Left ventricle myocardium inferior (tissue), 1 donor: ENCODE measurements at regions not wholly inside any gene's neighbourhood (a gene's known extent, or its start where the extent isn't known, plus 50 kb on each side); places are given as distances from the start of the nearest gene placed in this dataset.

Source experiments
- DNase-seq: peaks from one replicate; pipeline ENCODE4 v3.0.0-alpha.2; 2020
- H3K27ac ChIP-seq: fragments of 200-600 bp; replicated peaks from 2 replicates; pipeline ENCODE4 v1.8.0; 2021
- H3K27me3 ChIP-seq: fragments of 200-600 bp; 2 replicates; pipeline ENCODE4 v1.8.0; 2021; ENCODE audit warnings: low read depth
- H3K36me3 ChIP-seq: fragments of 200-600 bp; 2 replicates; pipeline ENCODE4 v1.8.0; 2021
- H3K4me1 ChIP-seq: fragments of 200-600 bp; 2 replicates; pipeline ENCODE4 v1.8.0; 2021
- H3K4me3 ChIP-seq: fragments of 200-600 bp; 2 replicates; pipeline ENCODE4 v1.8.0; 2021; ENCODE audit warnings: mild to moderate bottlenecking, moderate library complexity
- H3K9me3 ChIP-seq: fragments of 200-600 bp; replicated peaks from 2 replicates; pipeline ENCODE4 v1.8.0; 2021
- intact Hi-C: fragments of 100-400 bp; cut with micrococcal nuclease; formaldehyde crosslinking; loops from one replicate; pipeline ENCODE4 v1.11.0; 2022
- TF ChIP-seq, protein P1 (sequence below): fragments of 200-600 bp; IDR thresholded peaks from 2 replicates; pipeline ENCODE4 v1.8.0; 2021; ENCODE audit warnings: antibody characterized with exemption, mild to moderate bottlenecking, borderline replicate concordance
- donor health status: DM: no; HTN: yes; CAD: no; lungs with severe emphysema.

DNA sequence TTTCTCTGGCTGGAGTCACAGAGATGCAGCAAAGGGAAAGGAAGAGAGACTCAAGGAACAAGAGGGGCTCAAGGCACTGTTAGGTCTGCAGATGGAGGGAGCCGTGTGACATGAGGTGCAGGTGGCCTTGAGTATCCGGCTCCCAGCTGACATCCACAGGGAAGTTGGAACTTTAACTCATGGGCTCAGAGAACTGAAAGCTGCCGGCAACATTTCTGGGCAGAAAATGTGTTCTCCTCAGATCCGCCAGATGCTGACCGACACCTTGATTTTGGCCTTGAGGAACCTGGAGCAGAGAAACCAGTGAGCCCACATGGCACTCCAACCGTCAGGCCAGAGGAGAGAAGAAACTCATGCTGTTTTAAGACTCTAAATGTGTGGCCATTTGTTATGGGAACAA lies 258.1 kb upstream of the IRX2 start:
- Histone ChIP-seq H3K36me3 (no peaks in the 10 kb centered on the region), H3K9me3 (no peaks in the 10 kb centered on the region), H3K4me3 (no peak overlapping the region), H3K27me3 (peaks cover 3% of the 10 kb centered on the region), H3K4me1 (no peaks in the 10 kb centered on the region), H3K27ac (no peak overlapping the region)
- TF ChIP-seq, protein P1, sequence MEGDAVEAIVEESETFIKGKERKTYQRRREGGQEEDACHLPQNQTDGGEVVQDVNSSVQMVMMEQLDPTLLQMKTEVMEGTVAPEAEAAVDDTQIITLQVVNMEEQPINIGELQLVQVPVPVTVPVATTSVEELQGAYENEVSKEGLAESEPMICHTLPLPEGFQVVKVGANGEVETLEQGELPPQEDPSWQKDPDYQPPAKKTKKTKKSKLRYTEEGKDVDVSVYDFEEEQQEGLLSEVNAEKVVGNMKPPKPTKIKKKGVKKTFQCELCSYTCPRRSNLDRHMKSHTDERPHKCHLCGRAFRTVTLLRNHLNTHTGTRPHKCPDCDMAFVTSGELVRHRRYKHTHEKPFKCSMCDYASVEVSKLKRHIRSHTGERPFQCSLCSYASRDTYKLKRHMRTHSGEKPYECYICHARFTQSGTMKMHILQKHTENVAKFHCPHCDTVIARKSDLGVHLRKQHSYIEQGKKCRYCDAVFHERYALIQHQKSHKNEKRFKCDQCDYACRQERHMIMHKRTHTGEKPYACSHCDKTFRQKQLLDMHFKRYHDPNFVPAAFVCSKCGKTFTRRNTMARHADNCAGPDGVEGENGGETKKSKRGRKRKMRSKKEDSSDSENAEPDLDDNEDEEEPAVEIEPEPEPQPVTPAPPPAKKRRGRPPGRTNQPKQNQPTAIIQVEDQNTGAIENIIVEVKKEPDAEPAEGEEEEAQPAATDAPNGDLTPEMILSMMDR, result no peak
- no peak for DNase-seq
- intact Hi-C loops, result no loop called here

GRCh38 chr5:3007577-3007976 lies 256.1 kb upstream of the IRX2 start:
- Histone ChIP-seq H3K9me3 (no peaks in the 10 kb centered on the region), H3K27ac (no peak overlapping the region), H3K27me3 (peaks cover 3% of the 10 kb centered on the region), H3K4me1 (no peaks in the 10 kb centered on the region), H3K4me3 (no peak overlapping the region), H3K36me3 (no peaks in the 10 kb centered on the region)
- TF ChIP-seq, protein P1, result no peak
- intact Hi-C loops, result no loop called here
- no peak for DNase-seq

GRCh38 chr5:3006961-3007551 lies 255.6 kb upstream of the IRX2 start:
- peaks cover 3% of the 10 kb centered on the region for H3K27me3 ChIP-seq
- no peak overlapping the region for H3K4me3 ChIP-seq
- intact Hi-C loops, result no loop called here
- no peaks in the 10 kb centered on the region for H3K36me3 ChIP-seq
- H3K9me3 ChIP-seq, result no peaks in the 10 kb centered on the region
- no peak overlapping the region for H3K27ac ChIP-seq
- no peaks in the 10 kb centered on the region for H3K4me1 ChIP-seq
- no peak for DNase-seq
- TF ChIP-seq, protein P1, result no peak

DNA sequence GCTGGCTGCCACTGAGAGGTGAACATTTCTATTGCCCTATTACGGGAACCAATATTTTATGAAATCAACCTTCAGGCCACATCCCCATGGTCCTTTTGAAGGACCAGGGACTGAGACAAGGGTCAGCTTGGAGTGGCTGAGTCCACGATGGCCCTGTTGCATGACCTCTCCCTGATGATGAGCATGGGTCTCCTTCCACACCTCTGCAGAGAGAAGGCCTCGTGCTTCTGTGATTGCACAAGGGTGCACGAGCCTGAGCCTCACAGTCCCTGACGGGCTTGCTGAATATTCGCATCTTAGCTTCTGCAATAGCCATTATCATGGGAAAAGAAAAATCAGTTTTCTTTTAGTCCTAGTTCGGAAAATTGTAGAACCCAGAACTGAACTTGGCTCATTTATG lies 255.0 kb upstream of the IRX2 start:
- no peak overlapping the region for H3K4me3 ChIP-seq
- H3K27me3 ChIP-seq, result peaks cover 3% of the 10 kb centered on the region
- no peaks in the 10 kb centered on the region for H3K4me1 ChIP-seq
- no peak overlapping the region for H3K27ac ChIP-seq
- TF ChIP-seq, protein P1, result no peak
- no peaks in the 10 kb centered on the region for H3K9me3 ChIP-seq
- intact Hi-C loops, result no loop called here
- no peaks in the 10 kb centered on the region for H3K36me3 ChIP-seq
- no peak for DNase-seq

GRCh38 chr5:3004361-3005080 lies 253.0 kb upstream of the IRX2 start:
- Histone ChIP-seq H3K36me3 (no peaks in the 10 kb centered on the region), H3K27ac (no peak overlapping the region), H3K4me1 (no peaks in the 10 kb centered on the region), H3K9me3 (no peaks in the 10 kb centered on the region), H3K4me3 (no peak overlapping the region), H3K27me3 (peaks cover 10% of the 10 kb centered on the region)
- TF ChIP-seq, protein P1, result no peak
- no peak for DNase-seq
- intact Hi-C loops, result no loop called here
